HCT116 (cell line): ENCODE measurements at regions not wholly inside any gene's neighbourhood (a gene's known extent, or its start where the extent isn't known, plus 50 kb on each side); places are given as distances from the start of the nearest gene placed in this dataset.

Experiments
- ATAC-seq: fragments of 200-7000 bp; cut with Tn5 transposase; 2 replicates; pipeline ENCODE4 v1.9.1; 2020; ENCODE audit warnings: mild to moderate bottlenecking, moderate library complexity
- BruUV-seq: library from RNA; stranded (reverse); fragments of 400-500 nt; replicated peaks from 2 replicates; lab custom pipeline; 2021; lab: Mats Ljungman, UMichigan
- CTCF ChIA-PET: fragments of 300-600 bp; sonication (Branson Sonifier 250); formaldehyde crosslinking; loops from one replicate; lab custom pipeline; 2021; ENCODE audit warnings: antibody characterized with exemption; lab: Charles Lee
- POLR2A ChIA-PET: fragments of 300-600, 350-600 bp; sonication (Branson Sonifier 250); formaldehyde crosslinking; loops from one replicate; lab custom pipeline; 2021; ENCODE audit warnings: antibody characterized with exemption; lab: Charles Lee
- RAD21 ChIA-PET, 2 experiments: fragments of 300-600 bp; sonication (Branson Sonifier 250); formaldehyde crosslinking; loops; one replicate each; lab custom pipeline; 2023; ENCODE audit warnings: low total read pairs in 2 of 2; ENCODE audit not compliant: uncharacterized antibody in 2 of 2, unreplicated experiment in 2 of 2, low non-redundant PET in 1 of 2; lab: Charles Lee
- DNase-seq: peaks from one replicate; pipeline ENCODE4 v3.0.0-alpha.2; 2010; ENCODE audit warnings: low read depth, low spot score
- H2AFZ ChIP-seq: fragments of 200-600 bp; shearing (Covaris generic), sonication (generic); 2 replicates; pipeline ENCODE4 v1.6.1; 2017; ENCODE audit warnings: low read depth, mixed run types, mixed read lengths, antibody characterized with exemption, low read length; ENCODE audit not compliant: poor library complexity, severe bottlenecking
- H3K27ac ChIP-seq: 2 replicates; pipeline ENCODE4 v1.5.1; 2012; ENCODE audit warnings: low read depth, low read length
- H3K27me3 ChIP-seq: fragments of 200-600 bp; sonication (generic); 2 replicates; pipeline ENCODE4 v1.6.1; 2016; ENCODE audit warnings: mixed run types, low read length, mixed read lengths; ENCODE audit not compliant: insufficient read depth
- H3K36me3 ChIP-seq, 2 experiments: fragments of 200-500 bp in 1 of 2; fragments of 200-600 bp in 1 of 2; sonication (Bioruptor generic) in 1 of 2; sonication (generic) in 1 of 2; 2 replicates each; pipeline versions ENCODE4 v1.5.1 to v1.6.1; 2014 to 2016; ENCODE audit warnings: low read length in 2 of 2, inconsistent platforms in 1 of 2, mixed read lengths in 1 of 2, mixed run types in 1 of 2; ENCODE audit not compliant: insufficient read depth in 2 of 2, control insufficient read depth in 1 of 2
- H3K4me1 ChIP-seq, 2 experiments: fragments of 200-600 bp in 1 of 2; sonication (generic) in 1 of 2; 2 replicates each; pipeline versions ENCODE4 v1.5.1 to v1.6.1; 2012 to 2017; ENCODE audit warnings: low read length in 2 of 2, inconsistent platforms in 1 of 2, mild to moderate bottlenecking in 1 of 2, mixed read lengths in 1 of 2, mixed run types in 1 of 2, moderate library complexity in 1 of 2; ENCODE audit not compliant: insufficient read depth in 2 of 2, control insufficient read depth in 1 of 2
- H3K4me2 ChIP-seq: fragments of 200-600 bp; sonication (generic); 2 replicates; pipeline ENCODE4 v1.6.1; 2017; ENCODE audit warnings: mixed run types, low read length, mixed read lengths
- H3K4me3 ChIP-seq, 2 experiments: fragments of 200-600 bp in 1 of 2; sonication (generic) in 1 of 2; replicated peaks in 1 of 2; 2 replicates each; pipeline ENCODE4 v1.5.1; 2011 to 2016; ENCODE audit warnings: low read length in 2 of 2, control low read depth in 1 of 2, low read depth in 1 of 2, mild to moderate bottlenecking in 1 of 2, mixed read lengths in 1 of 2, mixed run types in 1 of 2
- H3K79me2 ChIP-seq: fragments of 200-600 bp; sonication (generic); 2 replicates; pipeline ENCODE4 v1.6.1; 2017; ENCODE audit warnings: mild to moderate bottlenecking, mixed run types, low read length, moderate library complexity, mixed read lengths; ENCODE audit not compliant: insufficient read depth
- H3K9ac ChIP-seq: fragments of 200-600 bp; sonication (generic); 2 replicates; pipeline ENCODE4 v1.6.1; 2016; ENCODE audit warnings: low read length, mixed read lengths
- H3K9me2 ChIP-seq: fragments of 200-600 bp; sonication (generic), shearing (Covaris generic); 2 replicates; pipeline ENCODE4 v1.6.1; 2017; ENCODE audit warnings: mixed run types, mild to moderate bottlenecking, moderate library complexity; ENCODE audit not compliant: insufficient read depth
- H3K9me3 ChIP-seq, 2 experiments: fragments of 200-500 bp in 1 of 2; fragments of 200-600 bp in 1 of 2; sonication (Bioruptor generic) in 1 of 2; sonication (generic) in 1 of 2; 2 replicates each; pipeline ENCODE4 v1.6.1; 2014 to 2017; ENCODE audit warnings: low read length in 2 of 2, mixed read lengths in 2 of 2, inconsistent platforms in 1 of 2, low read depth in 1 of 2, mild to moderate bottlenecking in 1 of 2, mixed run types in 1 of 2, moderate library complexity in 1 of 2; ENCODE audit not compliant: control insufficient read depth in 1 of 2, insufficient read depth in 1 of 2
- H4K20me1 ChIP-seq: fragments of 200-600 bp; sonication (generic), shearing (Covaris generic); 2 replicates; pipeline ENCODE4 v1.6.1; 2017; ENCODE audit warnings: mixed run types, mild to moderate bottlenecking, moderate library complexity; ENCODE audit not compliant: insufficient read depth
- ATF3 ChIP-seq: IDR thresholded peaks from 2 replicates; pipeline ENCODE4 v1.6.1; 2012
- CBX3 ChIP-seq: IDR thresholded peaks from 2 replicates; pipeline ENCODE4 v1.6.1; 2012; ENCODE audit warnings: low read depth
- CEBPB ChIP-seq: IDR thresholded peaks from 2 replicates; pipeline ENCODE4 v1.6.1; 2012; ENCODE audit warnings: low read depth
- CTCF ChIP-seq, 3 experiments: fragments of 200-600 bp in 1 of 3; sonication (generic) in 1 of 3; IDR thresholded peaks in 2 of 3; conservative IDR thresholded peaks in 1 of 3; 2 replicates each; pipeline ENCODE4 v1.5.1; 2012 to 2017; ENCODE audit warnings: low read depth in 2 of 3, low read length in 2 of 3, antibody characterized with exemption in 1 of 3, borderline replicate concordance in 1 of 3, control low read depth in 1 of 3, mild to moderate bottlenecking in 1 of 3, mixed read lengths in 1 of 3, mixed run types in 1 of 3, moderate library complexity in 1 of 3; ENCODE audit not compliant: insufficient read depth in 1 of 3
- EGR1 ChIP-seq: IDR thresholded peaks from 2 replicates; pipeline ENCODE4 v1.6.1; 2012; ENCODE audit warnings: low read depth
- ELF1 ChIP-seq: IDR thresholded peaks from 2 replicates; pipeline ENCODE4 v1.6.1; 2012; ENCODE audit warnings: low read depth, borderline replicate concordance
- EZH2phosphoT487 ChIP-seq: fragments of 200-600 bp; IDR thresholded peaks from 2 replicates; pipeline ENCODE4 v1.6.1; 2018; ENCODE audit warnings: antibody characterized with exemption, borderline replicate concordance
- FOSL1 ChIP-seq: IDR thresholded peaks from 2 replicates; pipeline ENCODE4 v1.6.1; 2012; ENCODE audit warnings: low read depth
- JUND ChIP-seq: IDR thresholded peaks from 2 replicates; pipeline ENCODE4 v1.6.1; 2012
- POLR2A ChIP-seq: IDR thresholded peaks from 2 replicates; pipeline ENCODE4 v1.7.0; 2011; ENCODE audit warnings: borderline replicate concordance; ENCODE audit not compliant: insufficient read depth, insufficient read length; ENCODE audit errors: extremely low read depth
- POLR2AphosphoS5 ChIP-seq: IDR thresholded peaks from 2 replicates; pipeline ENCODE4 v1.6.1; 2011; ENCODE audit warnings: mild to moderate bottlenecking, low read depth, low read length, moderate library complexity
- RAD21 ChIP-seq: IDR thresholded peaks from 2 replicates; pipeline ENCODE4 v1.6.1; 2012; ENCODE audit warnings: low read depth, mild to moderate bottlenecking
- REST ChIP-seq: IDR thresholded peaks from 2 replicates; pipeline ENCODE4 v1.6.1; 2012; ENCODE audit warnings: low read depth
- SP1 ChIP-seq: IDR thresholded peaks from 2 replicates; pipeline ENCODE4 v1.6.1; 2012; ENCODE audit warnings: low read depth
- TCF7L2 ChIP-seq: IDR thresholded peaks from 2 replicates; pipeline ENCODE4 v1.7.0; 2011; ENCODE audit warnings: borderline replicate concordance, inconsistent platforms; ENCODE audit not compliant: insufficient read depth, insufficient read length; ENCODE audit errors: extremely low read depth
- YY1 ChIP-seq: IDR thresholded peaks from 2 replicates; pipeline ENCODE4 v1.6.1; 2011; ENCODE audit warnings: low read length, low read depth, moderate library complexity, mild to moderate bottlenecking; ENCODE audit not compliant: insufficient replicate concordance; ENCODE audit errors: extremely low read depth
- ZBTB33 ChIP-seq: IDR thresholded peaks from 2 replicates; pipeline ENCODE4 v1.6.1; 2011; ENCODE audit warnings: mild to moderate bottlenecking, low read length, moderate library complexity; ENCODE audit not compliant: insufficient replicate concordance; ENCODE audit errors: extremely low read depth
- ZFX ChIP-seq: fragments of 450-650 bp; IDR thresholded peaks from 2 replicates; pipeline ENCODE4 v1.6.1; 2017
- ZNF274 ChIP-seq: fragments of 200-500 bp; sonication (Bioruptor generic); IDR thresholded peaks from 2 replicates; pipeline ENCODE4 v1.6.1; 2014; ENCODE audit warnings: mild to moderate bottlenecking, low read depth, low read length, inconsistent platforms
- intact Hi-C: fragments of 100-400 bp; cut with micrococcal nuclease; formaldehyde crosslinking; loops from 2 replicates; pipeline ENCODE4 v1.10.0; 2022

- no peak for DNase-seq
- CTCF ChIA-PET: no interaction called here
- TF ChIP-seq ATF3 (no peak), POLR2A (no peak), FOSL1 (no peak), RAD21 (no peak), EZH2phosphoT487 (no peak), ZFX (no peak), ZBTB33 (no peak), JUND (no peak), TCF7L2 (no peak), POLR2AphosphoS5 (no peak), CTCF (IDR thresholded peaks at IDR 0.05 in 2 of 3, conservative IDR thresholded peaks at IDR 0.05 in 1 of 3; ENCODE audit: borderline replicate concordance in 1 of 3, insufficient read depth in 1 of 3, low read depth in 2 of 3, low read length in 2 of 3) (no peak), YY1 (no peak), SP1 (no peak), ELF1 (no peak), REST (no peak), CBX3 (no peak), EGR1 (no peak), CEBPB (no peak), ZNF274 (no peak)
- TF ChIP-seq, all 23 proteins: peak for 0
- no peaks in the 10 kb centered on the region for H3K79me2 ChIP-seq
- ChIA-PET RAD21 (no interaction called here), POLR2A (no interaction called here)
- intact Hi-C loops: no loop called here
- BruUV-seq: no TSS peak
- no peak overlapping the region for H3K4me2 ChIP-seq
- H3K36me3 ChIP-seq: no peaks in the 10 kb centered on the region
- H4K20me1 ChIP-seq: no peaks in the 10 kb centered on the region
- H3K9ac ChIP-seq: no peak overlapping the region
- H3K9me3 ChIP-seq: no peaks in the 10 kb centered on the region
- peaks cover 0 to 2% of the 10 kb centered on the region in 2 experiments; a peak in 2 of 4 replicates for H3K4me1 ChIP-seq
- no peak overlapping the region for H3K27ac ChIP-seq
- no peak overlapping the region for H2AFZ ChIP-seq
- no peaks in the 10 kb centered on the region for H3K27me3 ChIP-seq
- H3K9me2 ChIP-seq: no peaks in the 10 kb centered on the region
- ATAC-seq: no peak
- H3K4me3 ChIP-seq: no peak overlapping the region
Measured at GRCh38 chr2:238638100-238638981, 209.5 kb upstream of the TWIST2 start.
